HG03442 (cell line): ENCODE measurements at regions not wholly inside any gene's neighbourhood (a gene's known extent, or its start where the extent isn't known, plus 50 kb on each side); places are given as distances from the start of the nearest gene placed in this dataset.

Experiments
- ATAC-seq: cut with Tn5 transposase; IDR thresholded peaks from one replicate; pipeline ENCODE4 v1.9.1; 2021; ENCODE audit warnings: mild to moderate bottlenecking, moderate library complexity; ENCODE audit not compliant: unreplicated experiment

DNA sequence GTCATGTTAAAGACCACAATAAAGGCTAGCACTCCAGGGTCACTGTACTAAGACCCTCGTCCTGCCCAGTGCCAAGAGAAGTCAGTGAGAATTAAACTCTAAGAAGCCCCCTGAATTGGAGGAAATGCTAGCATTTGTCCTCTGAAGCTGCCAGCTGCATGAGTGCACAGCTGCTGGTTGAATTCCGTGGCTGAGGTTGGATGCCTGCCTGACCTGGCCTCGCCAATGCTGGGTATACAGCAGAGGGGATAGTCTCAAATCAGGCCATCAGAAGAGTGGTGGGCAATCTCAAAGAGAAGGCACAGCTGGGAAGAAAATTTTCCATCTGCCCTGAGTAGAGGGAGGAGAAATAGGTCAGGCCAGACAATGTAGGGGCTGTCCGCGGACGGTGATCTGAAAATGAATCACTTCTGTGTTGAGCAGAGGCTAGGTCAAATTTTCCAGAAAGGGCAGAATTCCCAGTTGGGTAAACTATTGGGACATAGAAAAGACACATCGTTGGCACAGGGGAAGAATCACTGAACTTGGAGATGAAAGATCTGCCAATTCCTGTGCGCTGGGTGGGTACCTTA, 110.5 kb upstream of the AGAP1 start:
- ATAC-seq, result no peak

DNA sequence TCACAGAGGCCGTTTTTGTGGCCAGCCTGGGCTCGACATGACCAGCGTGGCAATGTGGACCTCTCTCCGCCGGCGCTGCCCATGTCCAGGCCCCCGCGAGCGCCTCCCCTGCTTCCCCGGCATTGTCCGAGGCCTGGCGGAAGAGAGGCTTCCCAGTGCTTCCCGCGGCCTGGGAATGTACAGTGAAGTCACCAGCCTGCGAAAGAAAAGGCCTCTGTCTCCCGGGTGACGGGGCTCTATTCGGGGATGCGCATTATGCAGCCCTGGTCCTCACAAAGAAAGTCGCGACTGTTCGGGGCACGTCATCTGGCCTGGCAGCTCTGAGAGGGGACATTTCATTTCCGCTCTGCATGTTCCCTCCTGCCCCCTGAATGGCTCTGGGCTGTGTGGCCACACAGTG, 109.2 kb upstream of the AGAP1 start:
- ATAC-seq, result no peak

DNA sequence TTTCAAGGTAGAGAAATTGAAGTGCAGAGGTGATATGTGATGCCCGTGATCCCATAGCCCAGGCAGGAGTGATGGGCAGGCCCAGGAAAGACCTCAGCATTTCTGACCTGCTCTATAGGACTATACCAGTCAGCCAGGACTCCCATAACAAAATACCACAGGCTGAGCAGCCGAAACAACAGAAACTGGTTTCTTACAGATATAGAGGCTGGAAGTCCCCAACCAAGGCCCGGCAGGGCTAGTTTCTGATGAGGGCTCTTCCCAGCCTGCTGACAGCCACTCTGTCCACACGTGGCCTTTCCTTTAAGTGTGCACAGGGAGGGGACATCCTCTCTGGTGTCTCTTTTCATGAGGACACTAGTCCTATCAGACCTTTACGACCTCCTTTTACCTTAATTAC, 104.2 kb upstream of the AGAP1 start:
- no peak for ATAC-seq

DNA sequence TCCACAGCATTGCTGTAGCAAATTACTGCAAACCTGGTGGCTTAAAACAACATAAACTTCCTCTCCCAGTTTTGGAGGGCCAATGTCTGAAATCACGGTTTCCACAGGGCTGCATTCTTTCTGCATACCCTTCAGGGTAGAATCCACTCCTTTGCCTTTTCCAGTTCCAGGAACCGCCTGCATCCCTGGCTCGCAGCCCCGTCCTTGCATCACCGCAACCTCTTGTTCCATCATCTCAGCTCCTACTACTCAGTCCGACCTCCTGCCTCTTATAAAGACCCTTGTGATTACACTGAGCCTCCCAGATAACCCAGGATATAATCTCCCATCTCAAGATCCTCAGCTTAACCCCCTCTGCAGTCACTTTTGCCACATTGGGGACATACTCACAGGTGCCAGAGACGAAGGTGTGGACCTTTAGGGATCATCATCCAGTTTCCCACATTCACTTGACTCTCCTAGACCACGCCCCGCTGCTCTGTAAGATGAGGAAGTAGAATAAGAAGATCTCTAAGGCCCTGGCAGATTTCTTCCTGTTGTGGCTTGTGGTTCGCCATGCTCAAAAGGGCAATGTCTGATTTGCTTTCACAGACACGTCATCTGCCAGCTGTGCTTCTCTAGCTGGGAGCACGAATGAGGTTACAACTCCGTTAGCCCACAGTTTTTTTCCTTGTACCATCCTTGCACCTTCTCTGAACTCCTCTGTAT, 103.6 kb upstream of the AGAP1 start:
- peak; percentile 77 for ATAC-seq

DNA sequence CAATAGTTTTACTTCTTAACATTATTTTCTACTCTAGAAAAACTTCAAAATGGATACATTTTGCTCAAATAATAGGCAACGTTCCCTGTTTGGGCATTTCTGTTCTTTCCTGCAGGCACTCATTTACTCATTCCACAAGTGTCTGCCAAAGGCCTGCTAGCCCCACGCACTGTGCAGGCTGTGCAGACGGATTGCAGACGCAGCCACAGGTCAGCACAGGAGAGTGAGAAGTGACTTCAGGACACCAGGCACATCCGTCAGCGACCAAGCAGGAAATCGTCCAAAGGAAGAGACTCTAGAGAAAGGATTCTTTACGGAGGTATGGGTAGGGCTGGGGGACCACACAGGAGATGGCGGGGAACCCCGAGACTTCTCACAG, 103.0 kb upstream of the AGAP1 start:
- no peak for ATAC-seq

DNA sequence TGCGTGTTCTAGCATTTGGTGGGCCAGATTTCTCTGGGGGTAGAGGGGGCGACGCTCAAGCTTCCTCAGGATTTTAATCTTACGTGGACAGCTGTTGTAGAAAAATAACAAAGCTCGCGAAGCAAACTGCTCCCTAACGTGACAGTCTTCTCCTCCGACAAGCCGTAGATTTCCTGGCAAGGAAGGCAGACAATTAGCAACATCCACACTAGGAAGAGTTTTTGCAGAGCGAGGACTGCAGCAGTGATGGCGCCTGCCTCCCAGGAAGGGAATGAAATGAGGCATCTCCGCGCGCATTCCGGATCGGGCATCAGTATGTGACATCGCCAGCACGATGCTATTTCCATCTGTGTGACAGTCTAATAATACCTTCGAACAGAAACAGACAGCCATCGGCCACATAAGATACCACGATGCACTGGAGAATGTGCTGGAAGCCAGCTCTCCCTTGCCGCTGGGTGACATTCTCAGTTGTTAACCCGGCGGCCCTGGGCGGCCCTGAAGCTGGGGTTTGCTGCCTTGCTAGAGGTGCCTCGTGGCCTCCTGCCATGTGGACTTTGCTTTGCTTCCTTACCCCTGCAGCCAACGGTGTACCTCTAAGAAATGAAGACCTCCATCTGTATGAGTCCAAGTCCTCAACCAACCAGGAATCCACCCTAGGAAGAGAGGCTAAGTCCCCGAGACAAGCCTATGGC, 101.8 kb upstream of the AGAP1 start:
- ATAC-seq, result no peak

DNA sequence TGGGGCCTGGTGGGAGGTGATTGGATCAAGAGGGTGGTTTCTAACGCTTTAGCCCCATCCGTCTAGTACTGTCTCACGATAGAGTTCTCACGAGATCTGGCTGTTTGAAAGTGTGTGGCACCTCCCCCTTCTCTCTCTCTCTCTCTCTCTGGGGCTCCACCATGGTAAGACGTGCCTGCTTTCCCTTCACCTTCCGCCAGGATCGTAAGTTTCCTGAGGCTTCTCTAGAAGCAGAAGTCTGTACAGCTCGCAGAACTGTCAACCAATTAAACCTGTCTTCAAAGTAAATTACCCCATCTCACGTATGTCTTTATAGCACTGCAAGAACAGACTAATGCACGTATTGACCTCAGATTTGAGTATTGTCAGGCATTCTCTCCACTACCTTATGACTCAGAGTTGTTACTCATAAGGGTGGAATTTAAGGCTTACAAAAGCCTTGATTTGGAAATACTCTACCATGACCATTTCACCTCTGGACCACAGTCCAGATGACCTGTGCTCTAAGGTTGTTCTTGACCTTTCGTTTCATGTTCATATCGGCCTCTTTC, 99.5 kb upstream of the AGAP1 start:
- no peak for ATAC-seq

DNA sequence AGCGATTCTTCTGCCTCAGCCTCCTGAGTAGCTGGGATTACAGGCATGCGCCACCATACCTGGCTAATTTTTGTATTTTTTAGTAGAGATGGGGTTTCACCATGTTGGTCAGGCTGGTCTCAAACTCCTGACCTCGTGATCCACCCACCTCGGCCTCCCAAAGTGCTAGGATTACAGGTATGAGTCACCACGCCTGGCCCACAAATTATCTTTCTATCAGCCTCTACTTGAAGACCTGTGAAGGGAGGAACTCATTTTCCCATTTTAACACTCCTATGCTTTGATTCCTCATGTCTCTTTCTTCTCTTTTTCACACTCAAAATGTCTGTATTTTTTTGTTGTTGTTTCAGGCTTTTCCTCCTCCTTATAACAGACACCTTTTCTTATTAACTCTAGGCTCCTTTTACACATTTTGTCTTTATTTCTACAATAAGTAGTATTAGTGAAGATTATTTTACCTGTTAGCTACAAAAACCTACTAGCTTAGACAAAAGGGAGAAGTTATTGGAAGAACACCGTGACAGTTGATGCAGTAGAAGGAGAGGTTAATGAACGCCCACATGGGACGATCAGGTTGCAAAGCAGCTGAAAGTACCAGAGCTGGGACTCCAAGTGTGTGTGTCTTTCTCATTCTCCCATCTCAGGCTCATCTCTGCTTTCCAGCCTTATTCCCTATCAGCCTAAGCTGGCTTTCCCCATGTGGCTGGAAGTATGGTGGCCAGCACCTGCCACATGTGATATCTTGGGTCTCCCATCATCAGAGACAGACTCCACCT, 97.6 kb upstream of the AGAP1 start:
- no peak for ATAC-seq

DNA sequence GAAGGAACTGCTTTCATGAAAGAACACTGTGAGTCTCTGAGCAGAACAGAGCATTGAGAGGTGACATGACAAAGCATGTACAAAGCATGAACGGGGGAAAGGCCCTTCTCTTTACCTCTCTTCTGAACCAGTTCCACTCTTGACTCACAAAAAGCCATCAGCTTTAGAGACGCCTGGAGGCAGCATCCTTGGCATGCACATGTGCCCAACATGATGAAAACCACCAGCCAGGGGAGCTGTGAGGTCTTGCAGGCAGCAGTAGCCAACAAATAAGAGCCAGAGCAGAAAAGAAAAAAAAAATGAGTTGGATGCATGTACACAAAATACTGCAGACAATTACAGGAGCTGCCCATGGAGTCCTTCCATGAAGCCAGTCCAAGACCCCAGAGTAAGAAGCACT, 95.5 kb upstream of the AGAP1 start:
- no peak for ATAC-seq

DNA sequence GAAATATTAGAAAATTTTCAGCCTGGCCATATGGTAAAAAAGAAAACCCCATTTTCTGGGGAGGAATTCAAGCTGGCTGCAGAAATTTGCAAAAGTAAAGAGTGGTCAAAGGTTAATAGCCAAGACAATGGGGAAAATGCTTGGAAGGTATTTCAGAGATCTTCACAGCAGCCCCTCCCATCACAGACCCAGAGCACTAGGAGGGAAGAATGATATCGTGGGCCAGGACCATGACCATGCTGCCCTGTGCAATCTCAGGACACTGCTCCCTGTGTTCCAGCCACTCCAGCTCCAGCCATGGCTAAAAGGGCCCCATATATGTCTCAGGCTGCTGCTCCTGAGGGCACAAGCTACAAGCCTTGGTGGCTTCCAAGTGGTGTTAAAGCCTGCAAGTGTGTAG, 93.9 kb upstream of the AGAP1 start:
- no peak for ATAC-seq

DNA sequence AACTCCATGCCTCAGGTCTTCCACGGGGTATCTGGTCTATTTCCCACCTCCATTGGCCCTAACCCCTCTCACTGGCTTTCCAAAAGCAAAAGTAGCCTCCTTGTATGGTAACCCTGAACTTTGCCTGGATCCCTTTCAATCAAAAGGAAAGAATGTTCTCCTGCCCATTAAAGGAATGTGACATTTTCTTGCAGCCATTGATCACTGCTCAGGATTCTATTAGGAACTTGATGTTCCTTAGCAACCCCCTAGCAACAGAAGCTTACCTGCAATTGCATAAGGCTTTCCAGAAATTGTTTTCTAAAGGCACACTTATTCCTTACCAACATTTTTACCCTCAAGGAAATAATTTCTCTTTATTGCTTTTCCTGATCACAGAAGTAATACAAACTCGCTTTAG, 91.4 kb upstream of the AGAP1 start:
- no peak for ATAC-seq

DNA sequence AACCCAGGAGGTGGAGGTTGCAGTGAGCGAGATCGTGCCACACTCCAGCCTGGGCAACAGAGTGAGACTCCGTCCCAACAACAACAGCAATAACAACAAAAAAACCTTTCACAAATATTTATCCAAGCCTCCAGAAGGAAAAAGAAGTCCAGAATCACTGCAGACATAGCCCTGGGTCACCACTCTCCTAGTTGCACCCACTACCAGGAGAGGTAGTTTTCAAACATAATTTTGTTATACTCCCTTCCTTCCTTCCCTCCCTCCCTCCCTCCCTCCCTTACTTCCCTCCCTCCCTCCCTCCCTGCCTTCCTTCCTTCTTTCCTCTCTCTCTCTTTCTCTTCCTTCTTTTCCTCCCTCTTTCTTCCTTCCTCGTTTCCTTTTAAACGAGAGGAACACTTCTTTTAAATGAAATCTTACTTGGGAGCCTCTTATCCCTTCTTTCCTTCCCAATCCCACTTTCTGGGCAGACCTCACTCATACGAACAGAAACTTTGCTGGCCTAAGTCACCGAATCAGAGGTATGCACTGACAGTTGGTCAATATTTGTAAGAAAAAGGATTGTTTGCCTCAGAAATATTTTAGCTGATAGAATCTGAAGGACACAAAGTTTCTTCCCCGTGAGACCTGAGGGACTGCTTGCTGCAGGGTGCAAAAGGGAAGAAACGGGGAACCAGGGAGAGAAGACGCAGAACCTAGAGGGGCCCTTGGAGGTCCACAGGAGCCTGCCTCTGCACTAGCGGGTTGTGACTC, 88.1 kb upstream of the AGAP1 start:
- ATAC-seq, result no peak

DNA sequence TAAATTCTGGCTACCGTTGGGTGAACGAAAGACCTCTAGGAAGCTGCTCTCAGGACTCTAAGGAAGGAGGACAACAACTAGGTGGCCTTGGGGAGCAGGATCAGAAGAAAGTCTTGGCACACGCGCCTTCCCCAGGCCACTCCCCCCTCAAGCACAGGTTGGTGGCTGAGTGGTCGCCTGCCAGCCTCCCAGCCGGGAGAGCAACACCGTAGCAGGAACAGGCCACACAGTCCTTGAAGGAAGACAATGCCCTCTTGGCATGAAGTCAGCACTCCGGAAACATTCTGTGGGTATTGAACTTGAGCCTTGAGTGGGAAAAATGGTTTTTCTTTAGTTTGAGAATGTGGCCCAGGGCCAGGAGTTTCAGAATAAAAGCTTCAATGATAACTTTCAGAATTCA, 87.4 kb upstream of the AGAP1 start:
- ATAC-seq, result no peak

DNA sequence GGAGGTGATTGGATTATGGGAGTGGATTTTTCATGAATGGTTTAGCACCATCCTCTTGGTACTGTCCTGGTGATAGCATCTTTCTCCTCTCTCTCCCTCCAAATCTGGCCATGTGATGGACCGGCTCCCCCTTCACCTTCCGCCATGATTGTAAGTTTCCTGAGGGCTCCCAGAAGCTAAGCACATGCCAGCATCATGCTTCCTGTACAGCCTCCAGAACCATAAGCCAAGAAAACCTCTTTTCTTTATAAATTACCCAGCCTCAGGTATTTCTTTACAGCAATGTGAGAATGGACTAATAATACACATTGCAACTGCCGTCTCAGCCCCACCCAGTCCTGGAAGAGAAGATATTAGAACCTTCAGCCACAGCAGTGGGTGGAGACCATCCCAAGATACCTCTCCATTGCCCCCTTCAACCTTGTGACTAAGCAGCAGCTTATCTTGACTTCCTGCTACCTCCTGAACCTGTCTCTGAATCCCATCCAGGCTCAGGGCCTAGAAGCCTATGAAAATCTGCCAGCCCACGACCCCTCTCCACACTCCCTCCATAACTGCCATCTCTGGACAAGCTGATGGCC, 81.8 kb upstream of the AGAP1 start:
- no peak for ATAC-seq

DNA sequence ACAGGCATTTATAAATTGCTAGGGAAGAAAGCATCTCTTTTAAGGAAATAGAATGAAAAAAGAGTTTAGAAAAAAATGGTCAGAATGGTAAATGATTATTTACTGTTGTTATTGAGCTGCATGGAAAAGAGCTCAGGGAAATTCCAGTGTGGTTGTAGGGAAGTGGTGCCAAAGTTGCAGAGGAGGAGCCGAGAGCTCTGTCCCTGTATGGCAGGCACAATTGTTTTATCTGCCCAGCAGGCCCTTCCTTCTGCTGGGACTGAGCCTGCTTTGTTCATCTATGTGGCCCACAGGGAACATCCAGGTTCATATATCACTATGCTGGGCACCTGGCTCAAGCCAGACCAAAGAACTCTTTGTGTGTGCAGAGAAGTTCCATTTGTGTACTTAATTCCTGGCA, 80.8 kb upstream of the AGAP1 start:
- ATAC-seq, result no peak

DNA sequence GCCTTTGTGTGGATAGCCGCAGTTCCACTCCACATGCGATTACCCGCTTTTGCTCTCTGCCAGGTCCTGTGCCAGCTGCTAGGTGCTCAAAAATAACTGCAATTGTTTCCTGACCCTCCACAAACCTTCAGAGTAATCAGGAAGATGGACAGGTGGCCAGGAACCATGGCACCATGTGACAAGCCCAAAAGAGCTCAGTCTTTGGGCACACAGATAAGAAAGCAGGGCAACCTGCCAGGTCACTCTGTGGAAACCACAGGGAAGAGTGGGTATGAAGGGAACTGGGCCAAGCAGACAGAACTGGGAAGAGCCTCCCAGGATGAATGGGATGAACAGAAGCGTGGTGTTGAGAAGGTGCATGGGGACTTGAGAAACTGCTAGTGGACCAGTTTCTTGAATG, 79.4 kb upstream of the AGAP1 start:
- ATAC-seq, result no peak

DNA sequence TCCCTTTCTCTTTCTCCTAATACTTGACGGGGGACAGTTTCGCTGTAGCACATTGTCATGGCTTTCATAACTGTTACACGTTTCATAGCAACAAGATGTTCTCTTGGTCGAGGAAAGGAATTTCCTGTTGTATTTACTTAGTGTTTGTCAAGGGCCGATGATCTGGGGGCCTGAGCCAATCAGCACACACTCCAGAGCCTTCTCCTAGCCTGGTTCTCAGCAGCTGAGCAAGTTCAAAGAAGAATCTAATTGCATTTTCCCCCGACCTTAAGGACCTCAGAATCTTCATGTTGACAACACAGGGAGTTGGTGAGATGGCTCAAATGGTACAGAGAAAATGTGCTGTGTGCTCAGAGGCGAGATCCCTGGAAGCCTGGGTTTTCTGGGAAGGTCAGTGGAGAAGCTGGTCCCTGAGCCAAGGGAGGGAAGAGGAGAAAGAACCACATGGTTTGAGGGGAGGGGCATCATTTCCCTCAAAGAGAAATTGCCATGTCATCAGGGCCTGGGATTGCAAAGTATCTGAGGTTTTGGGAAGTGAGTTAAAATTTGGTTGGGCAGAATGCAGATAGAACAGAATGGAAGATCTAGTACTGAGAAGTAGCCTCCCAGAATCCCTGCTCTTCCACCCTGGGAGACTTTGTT, 76.9 kb upstream of the AGAP1 start:
- no peak for ATAC-seq

DNA sequence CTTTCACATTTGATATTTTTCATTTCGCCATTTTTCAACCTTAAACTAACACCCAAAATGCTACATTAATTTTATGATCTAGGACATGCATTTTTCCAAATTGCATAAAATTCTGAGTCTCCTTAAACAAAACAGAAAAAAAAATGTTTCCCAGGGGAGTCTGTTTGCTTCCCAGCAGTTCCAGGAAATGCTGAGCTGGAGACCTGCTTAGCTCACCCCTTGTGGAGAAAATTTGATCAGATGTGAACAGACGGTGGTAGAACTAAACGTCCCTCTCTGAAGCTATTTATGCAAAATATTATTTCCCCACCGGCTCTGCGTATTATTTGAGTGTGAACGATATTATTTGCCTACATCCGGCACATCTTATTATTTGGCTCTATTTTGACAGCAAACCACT, 74.9 kb upstream of the AGAP1 start:
- no peak for ATAC-seq

DNA sequence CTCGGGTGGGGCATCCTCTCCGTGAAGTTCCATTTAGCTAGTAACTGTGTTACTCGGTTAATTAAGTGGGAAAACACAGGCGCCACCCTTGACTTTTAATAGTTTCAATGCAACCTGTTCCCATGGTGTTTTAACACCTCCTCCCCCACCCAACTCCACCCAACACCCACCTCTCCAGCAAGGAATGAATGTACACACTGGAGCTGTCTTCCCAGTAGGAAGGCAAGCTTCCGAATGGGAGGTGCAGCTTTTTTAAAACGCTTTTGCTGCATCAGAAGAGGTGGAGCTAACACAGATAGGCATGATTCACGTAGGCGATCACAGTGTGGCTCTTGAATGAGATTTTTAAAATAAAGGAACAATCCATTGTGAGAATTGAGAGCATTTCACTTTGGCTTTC, 73.8 kb upstream of the AGAP1 start:
- no peak for ATAC-seq

DNA sequence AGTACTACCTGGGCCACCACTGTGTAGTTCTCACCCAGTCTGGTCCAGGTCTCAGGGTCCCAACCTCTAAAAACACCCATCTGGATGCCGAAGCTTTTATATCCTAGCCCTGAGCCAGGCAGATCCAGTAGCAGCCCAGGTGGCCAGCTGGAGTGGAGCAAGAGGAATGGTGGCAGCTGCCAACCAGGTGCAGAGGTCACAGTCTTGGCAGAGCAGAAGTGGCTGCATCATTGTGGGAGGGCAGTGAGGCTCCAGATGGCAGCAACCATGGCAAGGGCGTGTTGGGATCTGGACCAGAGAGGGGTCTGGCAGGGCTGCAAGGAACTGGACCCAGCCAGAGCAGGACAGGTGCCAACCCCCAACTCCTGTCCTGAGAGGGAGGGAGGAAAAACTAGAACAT, 72.2 kb upstream of the AGAP1 start:
- ATAC-seq, result no peak
